Neural cell (in vitro differentiated cells): ENCODE measurements at regions not wholly inside any gene's neighbourhood (a gene's known extent, or its start where the extent isn't known, plus 50 kb on each side); places are given as distances from the start of the nearest gene placed in this dataset.

Source experiments
- H2AFZ ChIP-seq: fragments of 200-600, 300-800 bp; sonication (generic), shearing (Covaris generic); 2 replicates; pipeline ENCODE4 v1.6.0; 2014; ENCODE audit warnings: low read depth, mild to moderate bottlenecking, antibody characterized with exemption, low read length, moderate library complexity
- H3F3A ChIP-seq: fragments of 200-600 bp; shearing (Covaris generic); 2 replicates; pipeline ENCODE4 v1.6.1; 2016; ENCODE audit warnings: mild to moderate bottlenecking, moderate library complexity, mixed read lengths, antibody characterized with exemption, low read length; ENCODE audit not compliant: insufficient read depth, poor library complexity, severe bottlenecking
- H3K27ac ChIP-seq: fragments of 200-600, 300-800 bp; sonication (generic), shearing (Covaris generic); 2 replicates; pipeline ENCODE4 v1.5.1; 2014; ENCODE audit warnings: mild to moderate bottlenecking, low read length, moderate library complexity
- H3K27me3 ChIP-seq: fragments of 300-800, 200-600 bp; sonication (generic), shearing (Covaris generic); 2 replicates; pipeline ENCODE4 v1.6.0; 2014; ENCODE audit warnings: mild to moderate bottlenecking, low read depth, low read length, moderate library complexity; ENCODE audit not compliant: insufficient read depth
- H3K36me3 ChIP-seq: fragments of 300-800, 200-600 bp; sonication (generic), shearing (Covaris generic); 2 replicates; pipeline ENCODE4 v1.5.1; 2014; ENCODE audit warnings: mild to moderate bottlenecking, antibody characterized with exemption, low read length, moderate library complexity; ENCODE audit not compliant: insufficient read depth
- H3K4me2 ChIP-seq: fragments of 300-800, 200-600 bp; sonication (generic), shearing (Covaris generic); 2 replicates; pipeline ENCODE4 v1.6.0; 2014; ENCODE audit warnings: mild to moderate bottlenecking, low read length
- H3K4me3 ChIP-seq: fragments of 300-800, 200-600 bp; sonication (generic), shearing (Covaris generic); 2 replicates; pipeline ENCODE4 v1.5.1; 2014; ENCODE audit warnings: mild to moderate bottlenecking, low read length, moderate library complexity
- H3K79me2 ChIP-seq: fragments of 200-600 bp; shearing (Covaris generic); replicated peaks from 2 replicates; pipeline ENCODE4 v1.6.0; 2014; ENCODE audit warnings: mild to moderate bottlenecking, low read length, moderate library complexity; ENCODE audit not compliant: insufficient read depth
- H3K9ac ChIP-seq: fragments of 300-800, 200-600 bp; sonication (generic), shearing (Covaris generic); 2 replicates; pipeline ENCODE4 v1.6.1; 2016; ENCODE audit warnings: mild to moderate bottlenecking, low read length, mixed read lengths
- H3K9me2 ChIP-seq: fragments of 200-600 bp; shearing (Covaris generic); 2 replicates; pipeline ENCODE4 v1.6.1; 2016; ENCODE audit warnings: mild to moderate bottlenecking, low read length, mixed read lengths; ENCODE audit not compliant: insufficient read depth
- H3K9me3 ChIP-seq: fragments of 200-600, 300-800 bp; sonication (generic), shearing (Covaris generic); 2 replicates; pipeline ENCODE4 v1.6.1; 2016; ENCODE audit warnings: mild to moderate bottlenecking, mixed run types, low read length, moderate library complexity, mixed read lengths
- H4K20me1 ChIP-seq: fragments of 200-600 bp; shearing (Covaris generic); 2 replicates; pipeline ENCODE4 v1.6.1; 2016; ENCODE audit warnings: mild to moderate bottlenecking, mixed run types; ENCODE audit not compliant: insufficient read depth
- CTCF ChIP-seq: fragments of 450-650 bp; IDR thresholded peaks from 2 replicates; pipeline ENCODE4 v1.5.1; 2014; ENCODE audit warnings: antibody characterized with exemption, mild to moderate bottlenecking, moderate library complexity; ENCODE audit not compliant: poor library complexity, severe bottlenecking
- EP300 ChIP-seq: fragments of 450-650 bp; conservative IDR thresholded peaks from 2 replicates; pipeline ENCODE4 v1.6.1; 2014; ENCODE audit warnings: antibody characterized with exemption, mild to moderate bottlenecking, moderate library complexity; ENCODE audit not compliant: poor library complexity, severe bottlenecking
- EZH2 ChIP-seq: fragments of 200-600, 300-800 bp; shearing (Covaris generic), sonication (generic); IDR thresholded peaks from 2 replicates; pipeline ENCODE4 v1.6.1; 2014; ENCODE audit warnings: antibody characterized with exemption, low read length, borderline replicate concordance, mild to moderate bottlenecking; ENCODE audit not compliant: insufficient read depth, poor library complexity, severe bottlenecking
- MXI1 ChIP-seq: fragments of 450-650 bp; conservative IDR thresholded peaks from 2 replicates; pipeline ENCODE4 v1.6.1; 2014; ENCODE audit warnings: antibody characterized with exemption, mild to moderate bottlenecking; ENCODE audit not compliant: poor library complexity, severe bottlenecking
- POLR2AphosphoS5 ChIP-seq: IDR thresholded peaks from 2 replicates; pipeline ENCODE4 v1.6.1; 2012
- RAD21 ChIP-seq: fragments of 450-650 bp; conservative IDR thresholded peaks from 2 replicates; pipeline ENCODE4 v1.6.1; 2014; ENCODE audit warnings: antibody characterized with exemption, mild to moderate bottlenecking, moderate library complexity
- REST ChIP-seq: IDR thresholded peaks from 2 replicates; pipeline ENCODE4 v1.6.1; 2012; ENCODE audit warnings: borderline replicate concordance
- SMC3 ChIP-seq: fragments of 450-650 bp; conservative IDR thresholded peaks from 2 replicates; pipeline ENCODE4 v1.6.1; 2014; ENCODE audit warnings: antibody characterized with exemption, mild to moderate bottlenecking, moderate library complexity; ENCODE audit not compliant: poor library complexity
- TAF1 ChIP-seq: IDR thresholded peaks from 2 replicates; pipeline ENCODE4 v1.6.1; 2012; ENCODE audit warnings: low read depth

- no peaks in the 10 kb centered on the region for H3K79me2 ChIP-seq
- H3K4me3 ChIP-seq = no peak overlapping the region
- H3K27ac ChIP-seq = no peak overlapping the region
- H2AFZ ChIP-seq = no peak overlapping the region
- H3K27me3 ChIP-seq = no peaks in the 10 kb centered on the region
- H3K9me2 ChIP-seq = no peaks in the 10 kb centered on the region
- no peaks in the 10 kb centered on the region for H3K9me3 ChIP-seq
- no peak overlapping the region for H3K4me2 ChIP-seq
- no peaks in the 10 kb centered on the region for H4K20me1 ChIP-seq
- TF ChIP-seq EP300 (no peak), REST (no peak), RAD21 (no peak), CTCF (no peak), MXI1 (no peak), TAF1 (no peak), SMC3 (no peak), POLR2AphosphoS5 (no peak), EZH2 (no peak)
- H3K36me3 ChIP-seq = no peaks in the 10 kb centered on the region
- no peak overlapping the region for H3K9ac ChIP-seq
- no peaks in the 10 kb centered on the region for H3F3A ChIP-seq
Measured at GRCh38 chr2:128374001-128374710, 55.5 kb upstream of the HS6ST1 start.

DNA sequence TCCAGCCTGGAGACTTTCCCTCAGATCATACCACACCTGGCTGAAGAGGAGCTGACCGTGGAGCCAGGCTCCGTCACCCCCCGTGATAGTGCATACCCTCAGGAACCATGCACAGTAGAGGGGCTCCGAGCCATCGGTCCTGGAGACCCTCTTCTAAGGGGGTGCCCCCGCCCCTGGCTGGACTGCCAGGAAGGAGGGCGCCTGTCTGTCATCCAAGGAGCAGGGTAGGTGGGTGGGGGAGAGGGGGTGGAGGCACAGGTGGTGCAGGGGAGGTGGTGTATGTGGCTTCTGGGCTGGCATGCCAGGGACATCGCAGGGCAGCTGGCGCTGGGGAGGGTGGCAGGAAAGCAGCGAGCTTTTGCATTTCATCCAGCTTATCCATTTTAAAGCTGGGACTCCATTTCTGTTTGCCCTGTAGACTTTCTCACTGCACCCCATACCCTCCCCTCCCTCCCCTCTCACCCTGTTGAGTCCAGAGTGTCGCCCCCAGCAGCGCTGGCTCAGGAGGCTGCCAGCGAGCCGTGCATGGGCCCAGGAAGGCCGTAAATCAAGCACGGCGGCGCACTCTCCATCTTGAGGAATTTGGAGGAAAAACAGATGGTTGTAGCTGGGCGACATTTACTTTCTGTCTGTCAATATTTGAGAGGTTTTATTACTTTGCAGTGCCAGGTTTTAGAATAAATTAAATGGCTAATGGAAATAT lies 56.2 kb upstream of the HS6ST1 start:
- H3K79me2 ChIP-seq = no peaks in the 10 kb centered on the region
- no peak overlapping the region for H3K9ac ChIP-seq
- TF ChIP-seq TAF1 (no peak), SMC3 (no peak), MXI1 (no peak), REST (no peak), CTCF (no peak), EP300 (no peak), EZH2 (no peak), POLR2AphosphoS5 (no peak), RAD21 (no peak)
- H3K27ac ChIP-seq = no peak overlapping the region
- H3K9me3 ChIP-seq = no peaks in the 10 kb centered on the region
- no peaks in the 10 kb centered on the region for H4K20me1 ChIP-seq
- H3K4me3 ChIP-seq = no peak overlapping the region
- no peaks in the 10 kb centered on the region for H3K27me3 ChIP-seq
- H3K9me2 ChIP-seq = no peaks in the 10 kb centered on the region
- no peaks in the 10 kb centered on the region for H3F3A ChIP-seq
- no peak overlapping the region for H3K4me2 ChIP-seq
- no peaks in the 10 kb centered on the region for H3K36me3 ChIP-seq
- no peak overlapping the region for H2AFZ ChIP-seq
